HCT116 (cell line): ENCODE measurements at regions not wholly inside any gene's neighbourhood (a gene's known extent, or its start where the extent isn't known, plus 50 kb on each side); places are given as distances from the start of the nearest gene placed in this dataset.

Experiments
- ELF1 ChIP-seq: IDR thresholded peaks from 2 replicates; pipeline ENCODE4 v1.6.1; 2012; ENCODE audit warnings: low read depth, borderline replicate concordance
- EZH2phosphoT487 ChIP-seq: fragments of 200-600 bp; IDR thresholded peaks from 2 replicates; pipeline ENCODE4 v1.6.1; 2018; ENCODE audit warnings: antibody characterized with exemption, borderline replicate concordance
- JUND ChIP-seq: IDR thresholded peaks from 2 replicates; pipeline ENCODE4 v1.6.1; 2012
- POLR2A ChIP-seq: IDR thresholded peaks from 2 replicates; pipeline ENCODE4 v1.7.0; 2011; ENCODE audit warnings: borderline replicate concordance; ENCODE audit not compliant: insufficient read depth, insufficient read length; ENCODE audit errors: extremely low read depth
- SIN3A ChIP-seq: IDR thresholded peaks from 2 replicates; pipeline ENCODE4 v1.6.1; 2012; ENCODE audit warnings: low read depth
- SP1 ChIP-seq: IDR thresholded peaks from 2 replicates; pipeline ENCODE4 v1.6.1; 2012; ENCODE audit warnings: low read depth
- TF ChIP-seq, protein P1 (sequence below), 3 experiments: fragments of 200-600 bp in 1 of 3; sonication (generic) in 1 of 3; IDR thresholded peaks in 2 of 3; conservative IDR thresholded peaks in 1 of 3; 2 replicates each; pipeline ENCODE4 v1.5.1; 2012 to 2017; ENCODE audit warnings: low read depth in 2 of 3, low read length in 2 of 3, antibody characterized with exemption in 1 of 3, borderline replicate concordance in 1 of 3, control low read depth in 1 of 3, mild to moderate bottlenecking in 1 of 3, mixed read lengths in 1 of 3, mixed run types in 1 of 3, moderate library complexity in 1 of 3; ENCODE audit not compliant: insufficient read depth in 1 of 3
- TF ChIP-seq, protein P2 (sequence below): IDR thresholded peaks from 2 replicates; pipeline ENCODE4 v1.6.1; 2012

DNA sequence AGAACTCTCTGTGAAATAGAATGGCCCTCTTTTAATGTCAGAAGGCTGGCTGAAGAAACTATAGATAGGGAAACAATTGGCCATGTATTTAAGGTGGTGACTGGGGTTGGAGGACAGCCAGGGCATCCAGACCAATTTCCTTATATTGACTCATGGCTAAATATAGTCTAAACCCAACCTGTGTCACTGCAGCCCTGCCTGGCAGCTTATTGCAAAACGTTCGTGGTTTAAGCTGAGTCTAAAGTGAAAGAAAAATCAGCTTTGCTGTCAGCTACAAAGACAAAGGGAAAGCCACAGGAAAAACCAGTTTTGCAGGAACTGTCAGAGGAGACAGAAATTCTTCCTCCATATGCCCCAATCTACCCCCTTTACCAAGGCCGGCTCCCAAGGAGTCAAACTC is 902.8 kb upstream of the NDST4 start:
- TF ChIP-seq EZH2phosphoT487: no peak
- TF ChIP-seq SIN3A: no peak
- TF ChIP-seq, protein P1, sequence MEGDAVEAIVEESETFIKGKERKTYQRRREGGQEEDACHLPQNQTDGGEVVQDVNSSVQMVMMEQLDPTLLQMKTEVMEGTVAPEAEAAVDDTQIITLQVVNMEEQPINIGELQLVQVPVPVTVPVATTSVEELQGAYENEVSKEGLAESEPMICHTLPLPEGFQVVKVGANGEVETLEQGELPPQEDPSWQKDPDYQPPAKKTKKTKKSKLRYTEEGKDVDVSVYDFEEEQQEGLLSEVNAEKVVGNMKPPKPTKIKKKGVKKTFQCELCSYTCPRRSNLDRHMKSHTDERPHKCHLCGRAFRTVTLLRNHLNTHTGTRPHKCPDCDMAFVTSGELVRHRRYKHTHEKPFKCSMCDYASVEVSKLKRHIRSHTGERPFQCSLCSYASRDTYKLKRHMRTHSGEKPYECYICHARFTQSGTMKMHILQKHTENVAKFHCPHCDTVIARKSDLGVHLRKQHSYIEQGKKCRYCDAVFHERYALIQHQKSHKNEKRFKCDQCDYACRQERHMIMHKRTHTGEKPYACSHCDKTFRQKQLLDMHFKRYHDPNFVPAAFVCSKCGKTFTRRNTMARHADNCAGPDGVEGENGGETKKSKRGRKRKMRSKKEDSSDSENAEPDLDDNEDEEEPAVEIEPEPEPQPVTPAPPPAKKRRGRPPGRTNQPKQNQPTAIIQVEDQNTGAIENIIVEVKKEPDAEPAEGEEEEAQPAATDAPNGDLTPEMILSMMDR (IDR thresholded peaks at IDR 0.05 in 2 of 3, conservative IDR thresholded peaks at IDR 0.05 in 1 of 3; ENCODE audit: borderline replicate concordance in 1 of 3, insufficient read depth in 1 of 3, low read depth in 2 of 3, low read length in 2 of 3): no peak
- TF ChIP-seq SP1: peak; percentile 47
- no peak for TF ChIP-seq ELF1
- 0 out of 2 replicates have a peak, but pooled peaks have one; percentile 24 for TF ChIP-seq JUND
- TF ChIP-seq POLR2A: no peak
- TF ChIP-seq, protein P2, sequence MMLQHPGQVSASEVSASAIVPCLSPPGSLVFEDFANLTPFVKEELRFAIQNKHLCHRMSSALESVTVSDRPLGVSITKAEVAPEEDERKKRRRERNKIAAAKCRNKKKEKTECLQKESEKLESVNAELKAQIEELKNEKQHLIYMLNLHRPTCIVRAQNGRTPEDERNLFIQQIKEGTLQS: no peak
